ENCODE measurements at regions not wholly inside any gene's neighbourhood (a gene's known extent, or its start where the extent isn't known, plus 50 kb on each side); places are given as distances from the start of the nearest gene placed in this dataset.

DNA sequence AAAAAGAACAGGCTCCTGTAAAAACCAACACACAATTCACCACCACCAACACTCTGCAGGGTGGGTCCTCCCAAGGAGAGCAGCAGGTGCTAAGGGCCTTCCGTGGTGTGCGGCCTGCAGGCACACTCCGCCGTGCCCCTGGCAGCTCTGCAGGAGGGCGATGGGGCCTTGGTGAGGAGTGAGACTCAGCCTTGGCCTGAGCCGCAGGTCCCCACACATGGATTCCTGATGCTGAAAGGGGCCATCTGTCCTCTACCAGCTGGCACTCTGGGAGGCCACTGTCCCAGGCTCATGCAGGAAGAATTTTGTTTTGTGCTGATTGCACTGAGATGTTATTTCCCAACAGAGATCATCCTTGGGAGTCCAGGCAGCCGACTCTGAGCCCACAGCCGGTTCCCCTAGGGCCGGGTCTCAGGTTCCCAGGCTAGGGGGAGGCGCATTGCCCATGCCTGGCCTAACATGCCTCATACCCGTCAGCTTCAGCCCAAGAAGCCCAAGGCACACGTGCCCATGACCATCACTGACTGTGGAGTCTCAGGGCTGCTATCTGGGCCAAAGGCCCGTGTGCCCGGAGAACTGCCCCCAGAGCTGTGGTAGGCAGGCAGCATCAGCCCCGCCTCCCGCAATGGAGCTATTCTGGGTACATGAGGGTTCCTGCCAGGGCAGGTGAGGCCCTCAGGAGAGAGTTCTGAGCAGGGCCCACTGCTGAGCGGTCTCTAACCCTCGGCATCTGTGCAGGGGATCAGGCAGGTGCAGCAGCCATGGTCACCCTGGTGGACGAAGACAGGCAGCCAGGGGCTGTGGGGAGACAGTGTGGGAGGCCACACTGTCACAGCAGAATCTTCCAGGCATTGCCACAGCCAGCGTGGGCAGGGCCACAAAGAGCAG lies 97.9 kb upstream of the ZNF469 start:
- Histone ChIP-seq H3K27me3 (ENCODE audit: insufficient read depth, low read length) (peaks cover 6% of the 10 kb centered on the region), H3K27ac (ENCODE audit: low read depth, low read length) (no peak overlapping the region), H3K9me3 (ENCODE audit: insufficient read depth, low read depth, low read length) (peaks cover 23% of the 10 kb centered on the region), H3K79me2 (ENCODE audit: insufficient read depth, low read length) (no peaks in the 10 kb centered on the region), H3K9ac (ENCODE audit: low read length) (no peak overlapping the region), H2AFZ (ENCODE audit: low read depth, low read length) (no peak overlapping the region), H4K20me1 (ENCODE audit: insufficient read depth, low read length) (no peaks in the 10 kb centered on the region), H3K4me2 (ENCODE audit: low read length) (no peak overlapping the region), H3K4me3 (ENCODE audit: insufficient read depth, low read depth, low read length) (no peak overlapping the region), H3K36me3 (ENCODE audit: insufficient read depth, low read length) (no peaks in the 10 kb centered on the region), H3K4me1 (ENCODE audit: insufficient read depth, low read length) (no peaks in the 10 kb centered on the region)
- TF ChIP-seq, protein P1, sequence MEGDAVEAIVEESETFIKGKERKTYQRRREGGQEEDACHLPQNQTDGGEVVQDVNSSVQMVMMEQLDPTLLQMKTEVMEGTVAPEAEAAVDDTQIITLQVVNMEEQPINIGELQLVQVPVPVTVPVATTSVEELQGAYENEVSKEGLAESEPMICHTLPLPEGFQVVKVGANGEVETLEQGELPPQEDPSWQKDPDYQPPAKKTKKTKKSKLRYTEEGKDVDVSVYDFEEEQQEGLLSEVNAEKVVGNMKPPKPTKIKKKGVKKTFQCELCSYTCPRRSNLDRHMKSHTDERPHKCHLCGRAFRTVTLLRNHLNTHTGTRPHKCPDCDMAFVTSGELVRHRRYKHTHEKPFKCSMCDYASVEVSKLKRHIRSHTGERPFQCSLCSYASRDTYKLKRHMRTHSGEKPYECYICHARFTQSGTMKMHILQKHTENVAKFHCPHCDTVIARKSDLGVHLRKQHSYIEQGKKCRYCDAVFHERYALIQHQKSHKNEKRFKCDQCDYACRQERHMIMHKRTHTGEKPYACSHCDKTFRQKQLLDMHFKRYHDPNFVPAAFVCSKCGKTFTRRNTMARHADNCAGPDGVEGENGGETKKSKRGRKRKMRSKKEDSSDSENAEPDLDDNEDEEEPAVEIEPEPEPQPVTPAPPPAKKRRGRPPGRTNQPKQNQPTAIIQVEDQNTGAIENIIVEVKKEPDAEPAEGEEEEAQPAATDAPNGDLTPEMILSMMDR (IDR thresholded peaks at IDR 0.05; ENCODE audit: insufficient read depth, low read depth, low read length), result no peak
- TF ChIP-seq EZH2 (IDR thresholded peaks at IDR 0.05; ENCODE audit: insufficient read depth, low read length), result no peak
- no peaks in the 10 kb centered on the region for H3K36me3 Mint-ChIP-seq (ENCODE audit: low read depth, unreplicated experiment)
- H3K4me3 Mint-ChIP-seq (ENCODE audit: unreplicated experiment), result no peak overlapping the region
- peaks cover 5% of the 10 kb centered on the region for H3K27me3 Mint-ChIP-seq (ENCODE audit: low read depth, unreplicated experiment)
- no peak for DNase-seq (ENCODE audit: low read depth)
- FAIRE-seq, result no peak
- H3K9me3 Mint-ChIP-seq (ENCODE audit: unreplicated experiment), result peaks cover 11% of the 10 kb centered on the region
- H3K27ac Mint-ChIP-seq (ENCODE audit: unreplicated experiment), result no peak overlapping the region
- no peaks in the 10 kb centered on the region for H3K4me1 Mint-ChIP-seq (ENCODE audit: low read depth, unreplicated experiment)

DNA sequence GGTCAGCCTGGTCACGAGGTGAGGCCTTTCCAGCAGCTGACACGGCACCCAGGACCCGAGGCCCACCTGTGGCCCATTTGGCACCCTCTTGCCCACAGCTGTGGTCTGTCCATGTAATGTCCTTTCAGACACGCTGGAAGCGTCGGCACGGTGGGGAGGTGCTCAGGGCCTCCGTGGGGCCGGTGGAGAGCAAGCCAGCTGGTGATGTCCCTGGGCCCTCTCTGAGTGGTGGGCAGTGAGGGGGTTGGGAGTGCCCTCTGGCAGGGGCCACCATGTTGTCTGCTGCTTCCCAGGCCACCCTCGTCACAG lies 97.3 kb upstream of the ZNF469 start:
- TF ChIP-seq EZH2 (IDR thresholded peaks at IDR 0.05; ENCODE audit: insufficient read depth, low read length), result no peak
- TF ChIP-seq, protein P1 (IDR thresholded peaks at IDR 0.05; ENCODE audit: insufficient read depth, low read depth, low read length), result no peak
- DNase-seq (ENCODE audit: low read depth), result no peak
- no peaks in the 10 kb centered on the region for H3K36me3 Mint-ChIP-seq (ENCODE audit: low read depth, unreplicated experiment)
- peaks cover 11% of the 10 kb centered on the region for H3K9me3 Mint-ChIP-seq (ENCODE audit: unreplicated experiment)
- H3K4me2 ChIP-seq (ENCODE audit: low read length), result no peak overlapping the region
- H3K9ac ChIP-seq (ENCODE audit: low read length), result no peak overlapping the region
- H3K27ac Mint-ChIP-seq (ENCODE audit: unreplicated experiment), result no peak overlapping the region
- no peaks in the 10 kb centered on the region for H4K20me1 ChIP-seq (ENCODE audit: insufficient read depth, low read length)
- H3K4me3 Mint-ChIP-seq (ENCODE audit: unreplicated experiment), result no peak overlapping the region
- H3K79me2 ChIP-seq (ENCODE audit: insufficient read depth, low read length), result no peaks in the 10 kb centered on the region
- H3K9me3 ChIP-seq (ENCODE audit: insufficient read depth, low read depth, low read length), result peaks cover 17% of the 10 kb centered on the region
- H3K36me3 ChIP-seq (ENCODE audit: insufficient read depth, low read length), result no peaks in the 10 kb centered on the region
- no peak overlapping the region for H3K27ac ChIP-seq (ENCODE audit: low read depth, low read length)
- H3K27me3 ChIP-seq (ENCODE audit: insufficient read depth, low read length), result peaks cover 6% of the 10 kb centered on the region
- H3K27me3 Mint-ChIP-seq (ENCODE audit: low read depth, unreplicated experiment), result peaks cover 7% of the 10 kb centered on the region
- no peak for FAIRE-seq
- no peaks in the 10 kb centered on the region for H3K4me1 ChIP-seq (ENCODE audit: insufficient read depth, low read length)
- no peaks in the 10 kb centered on the region for H3K4me1 Mint-ChIP-seq (ENCODE audit: low read depth, unreplicated experiment)
- no peak overlapping the region for H2AFZ ChIP-seq (ENCODE audit: low read depth, low read length)
- H3K4me3 ChIP-seq (ENCODE audit: insufficient read depth, low read depth, low read length), result no peak overlapping the region

DNA sequence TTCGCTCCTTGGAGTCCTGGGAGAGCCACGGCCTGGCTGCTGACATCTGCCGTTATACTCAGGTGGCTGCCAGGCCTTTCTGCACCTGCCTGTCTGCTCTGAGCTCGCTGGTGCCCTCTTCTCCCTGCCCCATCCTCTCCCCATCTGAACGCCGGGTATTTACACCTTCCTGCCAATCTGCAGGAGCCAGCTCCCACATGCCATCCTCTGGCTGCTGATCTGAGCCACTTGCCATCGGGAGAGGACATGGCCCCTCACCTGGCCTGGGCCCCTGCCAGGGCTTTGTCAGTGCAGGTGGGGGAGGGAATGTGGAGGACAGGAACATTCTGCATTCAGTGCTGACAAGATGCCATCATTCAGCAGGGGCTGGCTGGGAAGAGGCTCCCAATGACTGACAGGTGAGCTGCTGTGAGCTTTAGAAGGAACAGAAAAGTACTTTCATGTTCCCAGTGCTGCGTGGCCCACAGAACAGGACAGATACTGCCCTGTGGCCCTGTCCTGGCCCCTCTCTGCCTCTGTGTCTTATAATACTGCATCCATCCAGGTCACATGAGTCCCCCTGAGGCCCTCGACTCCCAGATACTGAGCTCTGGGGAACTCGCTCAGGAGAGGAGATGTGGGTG lies 96.3 kb upstream of the ZNF469 start:
- H2AFZ ChIP-seq (ENCODE audit: low read depth, low read length), result no peak overlapping the region
- no peak overlapping the region for H3K9ac ChIP-seq (ENCODE audit: low read length)
- no peaks in the 10 kb centered on the region for H3K36me3 ChIP-seq (ENCODE audit: insufficient read depth, low read length)
- H3K27me3 ChIP-seq (ENCODE audit: insufficient read depth, low read length), result peaks cover 6% of the 10 kb centered on the region
- Mint-ChIP-seq H3K9me3 (ENCODE audit: unreplicated experiment) (peaks cover 11% of the 10 kb centered on the region), H3K36me3 (ENCODE audit: low read depth, unreplicated experiment) (no peaks in the 10 kb centered on the region), H3K4me1 (ENCODE audit: low read depth, unreplicated experiment) (no peaks in the 10 kb centered on the region), H3K4me3 (ENCODE audit: unreplicated experiment) (no peak overlapping the region), H3K27ac (ENCODE audit: unreplicated experiment) (peak overlapping the region; percentile 29), H3K27me3 (ENCODE audit: low read depth, unreplicated experiment) (peaks cover 15% of the 10 kb centered on the region)
- H3K4me1 ChIP-seq (ENCODE audit: insufficient read depth, low read length), result no peaks in the 10 kb centered on the region
- no peaks in the 10 kb centered on the region for H3K79me2 ChIP-seq (ENCODE audit: insufficient read depth, low read length)
- H3K4me3 ChIP-seq (ENCODE audit: insufficient read depth, low read depth, low read length), result no peak overlapping the region
- no peaks in the 10 kb centered on the region for H4K20me1 ChIP-seq (ENCODE audit: insufficient read depth, low read length)
- TF ChIP-seq EZH2 (IDR thresholded peaks at IDR 0.05; ENCODE audit: insufficient read depth, low read length), result no peak
- no peak overlapping the region for H3K4me2 ChIP-seq (ENCODE audit: low read length)
- H3K9me3 ChIP-seq (ENCODE audit: insufficient read depth, low read depth, low read length), result peaks cover 16% of the 10 kb centered on the region
- DNase-seq (ENCODE audit: low read depth) (no peak), FAIRE-seq (no peak)
- H3K27ac ChIP-seq (ENCODE audit: low read depth, low read length), result no peak overlapping the region
